ENCODE measurements at regions not wholly inside any gene's neighbourhood (a gene's known extent, or its start where the extent isn't known, plus 50 kb on each side); places are given as distances from the start of the nearest gene placed in this dataset.
"Not testable (repeated sequence)": the region's sequence is repeated elsewhere in the genome, so short reads cannot be mapped to it uniquely, and the experiment has no call there.

DNA sequence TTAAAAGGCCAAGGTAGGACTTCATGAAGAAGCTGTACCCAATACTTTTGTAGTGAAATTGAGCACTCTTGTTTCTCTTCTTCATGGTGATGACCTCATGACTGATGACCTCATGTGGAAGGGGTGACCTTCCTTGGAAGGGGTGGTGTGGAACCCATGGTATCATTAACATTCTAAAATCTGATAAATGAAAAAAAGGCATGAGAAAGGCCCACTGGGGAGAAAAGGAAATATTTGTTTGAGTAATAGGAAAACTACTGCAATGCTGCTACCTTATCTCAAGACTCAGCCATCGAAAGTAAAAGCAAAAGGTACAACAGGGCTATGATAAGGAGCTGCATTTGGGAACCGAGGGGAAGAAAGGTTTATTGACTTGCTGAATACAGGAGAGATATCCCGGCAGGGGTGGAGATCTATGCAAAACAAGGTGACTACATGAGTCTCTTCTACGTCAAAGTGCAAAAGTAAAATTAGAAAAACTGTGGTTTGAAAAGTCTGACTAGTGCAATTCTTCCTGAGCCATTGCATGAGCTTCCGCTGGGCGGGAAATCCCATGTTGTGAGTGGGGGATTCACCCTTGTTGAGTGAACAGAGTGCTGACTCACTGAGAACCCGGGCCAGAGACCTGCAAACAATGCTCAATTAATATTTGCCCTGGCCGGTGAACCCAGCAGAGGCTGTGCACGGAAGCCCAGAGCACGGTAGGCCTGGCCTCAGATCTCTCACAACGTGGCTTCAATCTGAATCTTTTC, 138.9 kb upstream of the RFC3 start:
- DNase-seq (ENCODE audit: low read depth, low spot score), result no peak
- Histone ChIP-seq H3K4me1 (ENCODE audit: control insufficient read depth, insufficient read depth, low read length) (no peaks in the 10 kb centered on the region), H3K36me3 (ENCODE audit: control insufficient read depth, insufficient read depth, low read length) (no peaks in the 10 kb centered on the region), H3K9me3 (ENCODE audit: control insufficient read depth, insufficient read depth, low read length) (no peaks in the 10 kb centered on the region), H3K27me3 (ENCODE audit: control insufficient read depth, insufficient read depth, low read length) (no peaks in the 10 kb centered on the region), H3K27ac (ENCODE audit: low read length) (no peak overlapping the region), H3K4me3 (ENCODE audit: low read length) (no peak overlapping the region)
- WGBS (ENCODE audit: insufficient coverage, insufficient read length), result no CpG with 5 or more reads among the region's 11 CpGs

DNA sequence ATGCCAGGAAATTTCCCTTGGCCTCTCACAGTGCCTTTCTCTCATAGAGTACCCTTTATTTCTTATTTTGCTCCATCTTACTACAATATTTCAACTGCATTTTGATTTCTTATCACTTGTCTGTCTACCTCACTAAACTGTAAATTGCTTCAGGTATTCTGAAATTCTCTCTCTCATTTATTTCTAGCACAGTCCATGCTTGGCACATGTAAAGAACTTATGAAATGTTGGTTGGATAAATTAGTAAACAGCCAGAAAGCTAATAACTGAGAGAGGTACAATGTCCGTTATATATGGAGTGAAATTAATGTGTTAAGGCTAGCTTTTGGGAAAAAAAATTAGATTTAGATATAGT, 138.3 kb upstream of the RFC3 start:
- Histone ChIP-seq H3K27me3 (ENCODE audit: control insufficient read depth, insufficient read depth, low read length) (no peaks in the 10 kb centered on the region), H3K27ac (ENCODE audit: low read length) (no peak overlapping the region), H3K9me3 (ENCODE audit: control insufficient read depth, insufficient read depth, low read length) (no peaks in the 10 kb centered on the region), H3K36me3 (ENCODE audit: control insufficient read depth, insufficient read depth, low read length) (no peaks in the 10 kb centered on the region), H3K4me1 (ENCODE audit: control insufficient read depth, insufficient read depth, low read length) (no peaks in the 10 kb centered on the region), H3K4me3 (ENCODE audit: low read length) (no peak overlapping the region)
- 100% methylated on average over 1 of the region's 1 CpG for WGBS (ENCODE audit: insufficient coverage, insufficient read length)
- DNase-seq (ENCODE audit: low read depth, low spot score), result no peak

DNA sequence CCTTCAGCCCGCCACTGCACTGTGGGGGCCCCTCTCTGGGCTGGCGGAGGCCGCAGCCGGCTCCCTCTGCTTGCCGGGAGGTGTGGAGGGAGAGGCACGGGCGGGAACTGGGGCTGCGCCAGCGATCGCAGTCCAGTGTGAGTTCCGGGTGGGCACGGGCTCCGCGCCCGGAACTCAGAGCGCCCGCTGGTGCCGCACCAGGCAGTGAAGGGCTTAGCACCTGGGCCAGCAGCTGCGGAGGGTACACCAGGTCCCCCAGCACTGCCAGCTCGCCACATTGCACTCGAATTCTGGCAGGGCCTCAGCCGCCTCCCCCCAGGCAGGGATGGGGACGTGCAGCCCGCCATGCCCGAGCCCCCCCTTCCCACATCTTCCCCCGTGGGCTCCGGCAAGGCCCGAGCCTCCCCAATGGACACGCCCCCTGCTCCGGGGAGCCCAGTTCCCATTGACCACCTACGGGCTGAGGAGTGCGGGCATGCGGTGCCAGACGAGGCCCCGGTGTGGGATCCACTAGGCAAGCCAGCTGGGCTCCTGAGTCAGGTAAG, 135.9 kb upstream of the RFC3 start:
- DNase-seq (ENCODE audit: low read depth, low spot score), result no peak
- no CpG with 5 or more reads among the region's 35 CpGs for WGBS (ENCODE audit: insufficient coverage, insufficient read length)
- Histone ChIP-seq H3K27ac (ENCODE audit: low read length) (no peak overlapping the region), H3K27me3 (ENCODE audit: control insufficient read depth, insufficient read depth, low read length) (no peaks in the 10 kb centered on the region), H3K4me3 (ENCODE audit: low read length) (no peak overlapping the region), H3K4me1 (ENCODE audit: control insufficient read depth, insufficient read depth, low read length) (no peaks in the 10 kb centered on the region), H3K36me3 (ENCODE audit: control insufficient read depth, insufficient read depth, low read length) (no peaks in the 10 kb centered on the region), H3K9me3 (ENCODE audit: control insufficient read depth, insufficient read depth, low read length) (no peaks in the 10 kb centered on the region)

DNA sequence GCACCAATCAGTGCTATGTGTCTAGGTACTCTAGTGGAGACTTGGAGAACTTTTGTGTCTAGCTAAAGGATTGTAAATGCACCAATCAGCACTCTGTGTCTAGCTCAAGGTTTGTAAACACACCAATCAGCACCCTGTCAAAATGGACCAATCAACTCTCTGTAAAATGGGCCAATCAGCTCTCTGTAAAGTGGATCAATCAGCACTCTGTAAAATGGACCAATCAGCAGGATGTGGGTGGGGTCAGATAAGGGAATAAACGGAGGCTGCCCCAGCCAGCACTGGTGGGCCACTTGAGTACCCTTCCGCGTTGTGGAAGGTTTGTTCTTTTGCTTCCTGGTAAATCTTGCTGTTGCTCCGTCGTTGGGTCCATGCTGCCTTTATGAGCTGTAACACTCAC, 135.3 kb upstream of the RFC3 start:
- H3K36me3 ChIP-seq (ENCODE audit: control insufficient read depth, insufficient read depth, low read length); DNase-seq (ENCODE audit: low read depth, low spot score); H3K4me3 ChIP-seq (ENCODE audit: low read length); H3K27ac ChIP-seq (ENCODE audit: low read length); H3K9me3 ChIP-seq (ENCODE audit: control insufficient read depth, insufficient read depth, low read length); H3K4me1 ChIP-seq (ENCODE audit: control insufficient read depth, insufficient read depth, low read length); H3K27me3 ChIP-seq (ENCODE audit: control insufficient read depth, insufficient read depth, low read length): not testable (repeated sequence)
- WGBS (ENCODE audit: insufficient coverage, insufficient read length), result no CpG with 5 or more reads among the region's 5 CpGs

DNA sequence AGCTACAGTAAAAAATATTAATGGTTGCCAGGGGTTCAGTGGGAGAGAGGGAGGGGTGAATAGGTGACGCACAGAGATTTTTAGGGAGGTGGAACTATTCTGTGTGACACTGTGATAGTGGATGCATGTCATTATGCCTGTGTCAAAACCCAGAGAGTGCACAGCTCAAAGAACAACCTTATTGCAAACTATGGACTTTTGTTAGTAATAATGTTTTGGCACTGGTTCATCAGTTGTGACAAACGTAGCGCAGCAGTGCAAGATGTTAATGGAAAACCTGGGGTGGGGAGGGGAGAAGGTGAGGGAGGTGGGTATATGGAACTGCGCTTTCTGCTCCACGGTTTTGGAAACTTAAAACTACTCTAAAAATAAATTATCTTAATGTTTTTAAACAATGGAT, 134.6 kb upstream of the RFC3 start:
- no peaks in the 10 kb centered on the region for H3K36me3 ChIP-seq (ENCODE audit: control insufficient read depth, insufficient read depth, low read length)
- whole genome bisulfite sequencing (ENCODE audit: insufficient coverage, insufficient read length), result no CpG with 5 or more reads among the region's 5 CpGs

DNA sequence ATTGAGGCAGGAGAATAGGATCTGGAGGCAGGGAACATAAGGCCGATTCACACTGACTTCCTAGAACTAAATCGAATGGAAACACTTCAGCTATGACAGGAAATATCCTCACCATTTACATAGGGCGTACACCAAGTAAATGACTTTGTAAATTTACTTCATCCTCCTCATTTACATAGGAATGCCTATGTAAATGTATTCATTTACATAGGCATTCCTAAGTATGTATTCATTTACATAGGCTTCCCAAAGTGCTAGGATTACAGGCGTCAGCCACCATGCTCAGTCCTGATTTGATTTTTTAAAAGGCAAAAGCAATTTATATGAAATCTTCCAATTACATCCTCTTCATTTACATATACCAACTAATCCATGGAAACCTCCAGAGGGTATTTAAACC, 133.1 kb upstream of the RFC3 start:
- no peak overlapping the region for H3K27ac ChIP-seq (ENCODE audit: low read length)
- peaks cover 2% of the 10 kb centered on the region; the same call in 1 of the 2 replicates for H3K9me3 ChIP-seq (ENCODE audit: control insufficient read depth, insufficient read depth, low read length)
- no CpG with 5 or more reads among the region's 4 CpGs for WGBS (ENCODE audit: insufficient coverage, insufficient read length)
- H3K4me3 ChIP-seq (ENCODE audit: low read length), result no peak overlapping the region
- DNase-seq (ENCODE audit: low read depth, low spot score), result no peak
- no peaks in the 10 kb centered on the region for H3K4me1 ChIP-seq (ENCODE audit: control insufficient read depth, insufficient read depth, low read length)
- H3K36me3 ChIP-seq (ENCODE audit: control insufficient read depth, insufficient read depth, low read length), result no peaks in the 10 kb centered on the region
- no peaks in the 10 kb centered on the region for H3K27me3 ChIP-seq (ENCODE audit: control insufficient read depth, insufficient read depth, low read length)

More for the DNA sequence above, 134.6 kb upstream of the RFC3 start:
- H3K4me3 ChIP-seq (ENCODE audit: low read length), result no peak overlapping the region
- DNase-seq (ENCODE audit: low read depth, low spot score), result no peak
- no peaks in the 10 kb centered on the region for H3K27me3 ChIP-seq (ENCODE audit: control insufficient read depth, insufficient read depth, low read length)
- H3K4me1 ChIP-seq (ENCODE audit: control insufficient read depth, insufficient read depth, low read length), result no peaks in the 10 kb centered on the region
- H3K9me3 ChIP-seq (ENCODE audit: control insufficient read depth, insufficient read depth, low read length), result peaks cover 2% of the 10 kb centered on the region; the same call in 1 of the 2 replicates
- no peak overlapping the region for H3K27ac ChIP-seq (ENCODE audit: low read length)

DNA sequence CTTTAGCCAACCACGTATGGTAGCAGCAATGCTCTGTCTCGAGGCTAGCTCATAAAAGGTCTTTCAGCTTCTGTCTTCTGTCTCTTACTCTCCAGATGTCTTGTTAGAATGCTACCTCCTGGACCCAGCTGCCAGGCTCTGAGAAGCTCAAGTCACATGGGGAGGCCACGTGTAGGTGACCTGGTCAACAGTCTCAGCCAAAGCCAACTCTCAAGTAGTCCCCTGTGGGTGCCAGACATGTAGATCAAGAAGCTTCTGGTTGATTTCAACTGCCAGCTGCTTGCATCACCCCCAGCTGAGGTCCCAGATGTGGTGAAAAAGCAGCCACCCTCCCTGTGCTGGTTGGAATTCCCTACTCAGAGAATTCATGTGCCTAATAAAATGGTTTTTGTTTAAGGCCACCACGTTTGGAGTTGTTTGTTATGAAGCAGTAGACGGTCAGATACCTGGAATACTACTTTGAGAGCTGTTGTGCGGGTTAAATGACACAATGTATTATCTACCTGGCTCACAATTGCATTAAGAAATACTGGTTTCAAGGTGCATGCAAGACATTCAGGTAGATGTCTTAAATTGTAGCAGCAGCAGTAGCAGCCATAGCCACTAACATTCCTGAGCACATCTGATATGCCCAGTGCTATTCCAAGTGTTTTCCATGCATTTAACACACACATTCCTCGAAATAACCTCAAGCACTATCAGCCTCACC, 131.0 kb upstream of the RFC3 start:
- no peak for DNase-seq (ENCODE audit: low read depth, low spot score)
- no peaks in the 10 kb centered on the region for H3K36me3 ChIP-seq (ENCODE audit: control insufficient read depth, insufficient read depth, low read length)

DNA sequence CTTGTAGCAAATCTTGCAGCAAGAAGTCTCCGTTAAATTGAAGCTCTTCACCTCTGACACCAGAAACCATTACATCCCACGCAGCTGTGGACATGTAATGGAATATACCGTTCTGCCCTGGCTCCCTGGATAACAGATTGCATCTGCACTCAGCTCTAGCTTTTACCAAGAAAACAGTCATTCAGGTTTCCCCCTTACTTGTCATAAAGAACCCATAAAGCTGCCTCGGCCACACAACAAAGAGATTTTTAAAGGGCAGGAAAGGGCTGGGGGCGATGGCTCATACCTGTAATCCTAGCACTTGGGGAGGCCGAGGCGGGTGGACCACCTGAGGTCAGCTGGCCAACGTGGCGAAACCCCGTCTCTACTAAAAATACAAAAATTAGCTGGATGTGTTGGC, 127.6 kb upstream of the RFC3 start:
- no peak overlapping the region for H3K4me3 ChIP-seq (ENCODE audit: low read length)
- WGBS (ENCODE audit: insufficient coverage, insufficient read length), result no CpG with 5 or more reads among the region's 10 CpGs
- no peaks in the 10 kb centered on the region for H3K4me1 ChIP-seq (ENCODE audit: control insufficient read depth, insufficient read depth, low read length)
- no peaks in the 10 kb centered on the region for H3K27me3 ChIP-seq (ENCODE audit: control insufficient read depth, insufficient read depth, low read length)
- no peak for DNase-seq (ENCODE audit: low read depth, low spot score)
- H3K36me3 ChIP-seq (ENCODE audit: control insufficient read depth, insufficient read depth, low read length), result no peaks in the 10 kb centered on the region
- H3K27ac ChIP-seq (ENCODE audit: low read length), result no peak overlapping the region
- H3K9me3 ChIP-seq (ENCODE audit: control insufficient read depth, insufficient read depth, low read length), result peaks cover 2% of the 10 kb centered on the region; the same call in 1 of the 2 replicates

More for the DNA sequence above, 131.0 kb upstream of the RFC3 start:
- H3K4me1 ChIP-seq (ENCODE audit: control insufficient read depth, insufficient read depth, low read length), result no peaks in the 10 kb centered on the region
- no peak overlapping the region for H3K27ac ChIP-seq (ENCODE audit: low read length)
- H3K9me3 ChIP-seq (ENCODE audit: control insufficient read depth, insufficient read depth, low read length), result peaks cover 2% of the 10 kb centered on the region; the same call in 1 of the 2 replicates
- no CpG with 5 or more reads among the region's 7 CpGs for WGBS (ENCODE audit: insufficient coverage, insufficient read length)
- H3K27me3 ChIP-seq (ENCODE audit: control insufficient read depth, insufficient read depth, low read length), result no peaks in the 10 kb centered on the region
- H3K4me3 ChIP-seq (ENCODE audit: low read length), result no peak overlapping the region

DNA sequence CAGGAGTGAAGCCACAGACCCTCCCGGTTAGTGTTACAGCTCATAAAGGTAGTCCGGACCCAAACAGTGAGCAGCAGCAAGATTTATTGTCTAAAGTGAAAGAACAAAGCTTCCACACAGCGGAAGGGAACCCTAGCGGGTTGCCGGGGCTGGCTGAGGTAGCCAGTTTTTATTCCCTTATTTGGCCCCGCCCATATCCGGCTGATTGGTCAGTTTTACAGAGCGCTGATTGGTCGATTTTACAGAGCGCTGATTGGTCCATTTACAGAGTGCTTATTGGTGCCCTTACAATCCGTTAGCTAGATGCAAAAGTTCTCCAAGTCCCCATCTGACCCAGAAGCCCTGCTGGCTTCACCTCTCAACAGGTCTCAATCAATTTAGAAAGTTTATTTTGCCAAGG, 126.0 kb upstream of the RFC3 start:
- no CpG with 5 or more reads among the region's 11 CpGs for WGBS (ENCODE audit: insufficient coverage, insufficient read length)
- Histone ChIP-seq H3K4me3 (ENCODE audit: low read length) (no peak overlapping the region), H3K4me1 (ENCODE audit: control insufficient read depth, insufficient read depth, low read length) (no peaks in the 10 kb centered on the region), H3K27me3 (ENCODE audit: control insufficient read depth, insufficient read depth, low read length) (no peaks in the 10 kb centered on the region), H3K27ac (ENCODE audit: low read length) (no peak overlapping the region), H3K36me3 (ENCODE audit: control insufficient read depth, insufficient read depth, low read length) (no peaks in the 10 kb centered on the region), H3K9me3 (ENCODE audit: control insufficient read depth, insufficient read depth, low read length) (peaks cover 2% of the 10 kb centered on the region; the same call in 1 of the 2 replicates)
- no peak for DNase-seq (ENCODE audit: low read depth, low spot score)

DNA sequence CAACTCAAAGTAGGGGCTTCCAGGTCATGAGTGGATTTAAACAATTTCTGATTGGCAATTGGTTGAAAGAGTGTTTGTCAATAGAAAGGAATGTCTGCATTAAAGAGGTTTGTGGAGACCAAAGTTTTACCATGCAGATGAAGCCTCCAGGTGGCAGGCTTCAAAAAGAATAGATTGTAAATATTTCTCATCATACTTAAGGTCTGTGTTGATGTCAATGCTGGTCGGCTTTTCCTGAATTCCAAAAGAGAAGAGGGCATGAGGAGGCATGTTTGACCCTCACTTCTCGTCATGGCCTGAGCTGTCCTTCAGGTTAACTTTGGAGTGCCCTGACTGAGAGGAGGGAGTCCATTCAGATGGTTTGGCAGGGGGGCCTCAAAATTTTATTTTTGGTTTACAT, 125.4 kb upstream of the RFC3 start:
- no CpG with 5 or more reads among the region's 2 CpGs for WGBS (ENCODE audit: insufficient coverage, insufficient read length)
- H3K4me1 ChIP-seq (ENCODE audit: control insufficient read depth, insufficient read depth, low read length), result no peaks in the 10 kb centered on the region
- no peak for DNase-seq (ENCODE audit: low read depth, low spot score)
- H3K36me3 ChIP-seq (ENCODE audit: control insufficient read depth, insufficient read depth, low read length), result no peaks in the 10 kb centered on the region
- no peak overlapping the region for H3K27ac ChIP-seq (ENCODE audit: low read length)
- no peaks in the 10 kb centered on the region; the same call in 1 of the 2 replicates for H3K9me3 ChIP-seq (ENCODE audit: control insufficient read depth, insufficient read depth, low read length)
- H3K27me3 ChIP-seq (ENCODE audit: control insufficient read depth, insufficient read depth, low read length), result no peaks in the 10 kb centered on the region
- H3K4me3 ChIP-seq (ENCODE audit: low read length), result no peak overlapping the region
